Frontal cortex (tissue), 3 donors: ENCODE measurements at regions not wholly inside any gene's neighbourhood (a gene's known extent, or its start where the extent isn't known, plus 50 kb on each side); places are given as distances from the start of the nearest gene placed in this dataset.
"Not testable (repeated sequence)": the region's sequence is repeated elsewhere in the genome, so short reads cannot be mapped to it uniquely, and the experiment has no call there.

Source experiments
- DNase-seq, 2 donors: peaks; one replicate each; pipeline ENCODE4 v3.0.0; 2012; ENCODE audit warnings: low spot score in 2 of 2
- FAIRE-seq: peaks from 2 replicates; lab custom pipeline; 2012; peaks lifted over from hg19 to GRCh38; lab: Jason Lieb, UNC
- donor health status: control.
- donor health status: control.
- donor health status: control.

- DNase-seq (peak in 1 of 2 donors; percentile 10), FAIRE-seq (no peak)
Observed at GRCh38 chr4:169899295-169899694, 126.9 kb downstream of the MFAP3L start.

- no peak for FAIRE-seq
Observed at GRCh38 chr4:169898095-169898494, 128.1 kb downstream of the MFAP3L start.

GRCh38 chr4:169894767-169895166, 131.4 kb downstream of the MFAP3L start:
- DNase-seq, FAIRE-seq: not testable (repeated sequence)

More at GRCh38 chr4:169898095-169898494, 128.1 kb downstream of the MFAP3L start:
- no peak for DNase-seq

GRCh38 chr4:169885893-169886292, 128.1 kb upstream of the HPF1 start:
- FAIRE-seq (no peak), DNase-seq (no peak)

- no peak for FAIRE-seq
Observed at GRCh38 chr4:169881769-169882168, 124.0 kb upstream of the HPF1 start.

GRCh38 chr4:169870507-169870906, 112.8 kb upstream of the HPF1 start:
- FAIRE-seq (no peak), DNase-seq (no peak)

More at GRCh38 chr4:169881769-169882168, 124.0 kb upstream of the HPF1 start:
- no peak for DNase-seq

- no peak for DNase-seq
- no peak for FAIRE-seq
Observed at GRCh38 chr4:169869490-169869889, 111.7 kb upstream of the HPF1 start.

- no peak for DNase-seq
- no peak for FAIRE-seq
Observed at GRCh38 chr4:169861593-169861992, 103.8 kb upstream of the HPF1 start.

- no peak for FAIRE-seq
- DNase-seq, result no peak
Observed at GRCh38 chr4:169859366-169860216, 101.8 kb upstream of the HPF1 start.

- no peak for FAIRE-seq
- no peak for DNase-seq
Observed at GRCh38 chr4:169854090-169854489, 96.3 kb upstream of the HPF1 start.

- FAIRE-seq, result no peak
Observed at GRCh38 chr4:169852481-169852880, 94.7 kb upstream of the HPF1 start.

GRCh38 chr4:169851750-169852149, 94.0 kb upstream of the HPF1 start:
- FAIRE-seq, result peak; percentile 91

More at GRCh38 chr4:169852481-169852880, 94.7 kb upstream of the HPF1 start:
- no peak for DNase-seq

GRCh38 chr4:169849456-169849855, 91.7 kb upstream of the HPF1 start:
- DNase-seq (no peak), FAIRE-seq (no peak)

More at GRCh38 chr4:169851750-169852149, 94.0 kb upstream of the HPF1 start:
- no peak for DNase-seq

- FAIRE-seq, result no peak
- no peak for DNase-seq
Observed at GRCh38 chr4:169848018-169848417, 90.3 kb upstream of the HPF1 start.

GRCh38 chr4:169847171-169847570, 89.4 kb upstream of the HPF1 start:
- FAIRE-seq, result no peak

GRCh38 chr4:169846396-169846795, 88.7 kb upstream of the HPF1 start:
- DNase-seq, result no peak
- FAIRE-seq, result no peak

More at GRCh38 chr4:169847171-169847570, 89.4 kb upstream of the HPF1 start:
- DNase-seq, result no peak

GRCh38 chr4:169841776-169842175, 84.0 kb upstream of the HPF1 start:
- FAIRE-seq (no peak), DNase-seq (no peak)

GRCh38 chr4:169840554-169840953, 82.8 kb upstream of the HPF1 start:
- no peak for DNase-seq
- no peak for FAIRE-seq

- FAIRE-seq, result not testable (repeated sequence)
Observed at GRCh38 chr4:169828329-169828728, 70.6 kb upstream of the HPF1 start.

GRCh38 chr4:169826634-169827187, 69.0 kb upstream of the HPF1 start:
- DNase-seq (no peak), FAIRE-seq (no peak)

More at GRCh38 chr4:169828329-169828728, 70.6 kb upstream of the HPF1 start:
- not testable (repeated sequence) for DNase-seq

- DNase-seq (peak in 1 of 2 donors; percentile 30), FAIRE-seq (no peak)
Observed at GRCh38 chr4:169823685-169824084, 65.9 kb upstream of the HPF1 start.
